Esophagus mucosa (tissue), 1 donor: ENCODE measurements at regions not wholly inside any gene's neighbourhood (a gene's known extent, or its start where the extent isn't known, plus 50 kb on each side); places are given as distances from the start of the nearest gene placed in this dataset.

Experiments used
- ATAC-seq: fragments of 200-7000 bp; cut with Tn5 transposase; one replicate; pipeline ENCODE4 v1.9.1; 2020
- donor health status: DM: yes; HTN: yes; CAD: no.

DNA sequence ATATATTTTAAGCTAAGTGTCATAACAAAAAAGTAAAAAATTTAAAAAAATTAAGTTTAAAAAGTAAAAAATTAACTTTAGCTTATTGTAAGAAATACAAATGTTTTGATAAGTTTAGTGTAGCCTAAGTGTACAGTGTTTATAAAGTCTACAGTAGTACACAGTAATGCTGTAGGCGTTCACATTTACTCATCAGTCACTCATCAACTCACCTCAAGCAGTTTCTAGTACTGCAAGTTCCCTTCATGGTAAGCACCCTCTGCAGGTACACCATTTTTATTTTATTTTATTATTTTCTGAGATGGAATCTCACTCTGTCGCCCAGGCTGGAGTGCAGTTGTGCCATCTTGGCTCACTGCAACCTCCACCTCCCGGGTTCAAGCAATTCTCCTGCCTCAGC, 316.0 kb downstream of the FGFR2 start:
- no peak for ATAC-seq

DNA sequence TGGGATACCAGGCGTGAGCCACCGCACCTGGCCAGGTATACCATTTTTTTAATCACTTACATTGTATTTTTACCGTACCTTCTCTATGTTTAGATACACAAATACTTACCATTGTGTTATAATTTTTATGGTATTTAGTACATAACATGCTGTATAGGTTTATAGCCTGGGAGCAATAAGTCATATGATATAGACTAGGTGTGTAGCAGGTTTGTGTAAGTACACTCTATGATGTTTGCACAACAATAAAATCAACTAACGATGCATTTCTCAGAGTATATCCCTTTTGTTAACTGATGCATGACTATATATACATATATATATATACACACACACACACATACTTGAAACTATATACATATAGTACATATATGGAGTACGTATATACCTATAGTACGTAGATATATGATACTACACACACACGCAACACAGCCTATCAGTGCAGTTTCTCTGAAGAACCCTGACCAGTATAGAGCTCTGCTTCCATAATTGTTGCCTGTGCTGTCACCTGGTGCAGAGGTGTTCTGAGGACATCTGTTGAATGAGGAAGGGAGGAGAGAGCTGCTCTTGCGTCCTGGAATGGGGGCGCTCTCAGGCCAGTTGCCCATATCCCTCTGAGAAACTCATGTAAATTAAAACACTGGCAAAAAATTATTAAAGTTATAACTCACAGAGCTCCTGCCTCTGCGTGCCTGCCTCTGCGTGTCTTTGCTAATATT, 315.3 kb downstream of the FGFR2 start:
- ATAC-seq, result no peak

DNA sequence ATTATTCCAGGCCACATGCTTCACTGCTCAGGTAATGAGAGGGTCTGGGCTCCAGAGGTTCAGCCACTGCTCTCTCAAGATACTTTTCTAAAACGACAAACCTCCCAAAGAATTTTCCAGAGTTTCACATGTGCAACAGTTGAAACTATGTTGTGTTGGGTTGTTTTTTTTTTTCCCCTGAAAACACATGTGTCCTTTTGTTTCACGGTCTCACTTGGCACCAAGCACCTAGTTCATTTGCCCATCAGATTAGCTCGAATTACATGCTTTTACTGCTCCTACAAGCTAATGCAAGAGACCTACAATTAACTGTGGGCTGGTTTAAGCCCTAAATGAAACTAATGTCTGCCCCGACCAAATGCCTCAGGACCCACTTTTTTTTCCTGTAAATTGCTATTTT, 313.3 kb downstream of the FGFR2 start:
- ATAC-seq, result no peak

DNA sequence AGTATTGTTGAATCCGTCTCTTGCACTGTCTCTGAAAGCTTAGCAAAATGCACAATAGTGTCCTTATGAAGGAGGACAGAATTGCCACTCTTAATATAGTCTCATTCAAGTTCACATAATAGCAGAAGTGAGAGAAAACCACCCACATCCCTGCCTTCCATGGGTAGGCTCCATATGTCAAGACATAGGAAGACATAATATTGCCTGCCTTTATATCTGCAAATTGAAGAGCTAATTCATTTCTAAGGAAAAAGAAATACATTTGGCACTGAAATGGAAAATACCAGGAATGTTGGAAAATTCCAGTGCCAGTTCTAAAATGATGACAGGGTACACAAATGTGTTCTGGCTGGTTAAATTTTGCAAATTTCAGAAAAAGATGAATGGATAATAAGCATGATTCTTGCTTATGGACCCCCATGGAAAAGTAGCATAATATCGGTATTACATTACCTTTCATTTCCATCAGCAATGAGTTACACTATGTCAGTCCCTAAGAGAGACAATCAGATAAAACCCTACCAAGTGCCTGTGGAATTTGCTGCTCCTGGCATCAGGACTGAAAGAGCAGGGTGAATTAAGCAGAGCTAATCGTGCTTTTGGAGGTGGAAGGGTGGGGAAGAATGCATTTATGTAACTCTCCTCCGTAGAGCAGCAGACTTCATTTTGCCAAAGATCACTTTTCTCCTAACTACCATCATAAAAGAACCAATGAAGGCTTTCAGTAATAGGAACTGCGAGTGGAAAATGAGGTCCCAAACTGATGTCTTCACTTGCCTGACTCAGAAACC, 312.6 kb downstream of the FGFR2 start:
- no peak for ATAC-seq

DNA sequence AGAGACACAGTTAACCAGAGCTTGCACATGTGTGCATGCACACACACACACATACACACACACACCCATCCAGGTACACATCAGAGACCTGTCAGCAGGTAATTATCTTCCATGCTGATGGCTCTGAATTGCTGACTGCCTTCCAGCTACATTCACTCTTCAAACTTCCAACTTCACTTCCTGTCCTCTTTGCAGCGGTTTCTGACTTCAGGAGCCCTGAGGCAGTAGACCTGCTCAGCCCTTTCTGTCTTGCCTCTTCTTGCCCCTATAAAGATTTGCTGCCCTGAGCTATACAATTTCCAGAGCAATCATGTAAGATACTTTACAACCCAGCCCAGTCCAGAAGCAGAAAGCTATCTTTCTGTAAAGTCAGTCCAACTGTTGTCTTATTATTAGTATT, 310.2 kb downstream of the FGFR2 start:
- ATAC-seq, result peak; percentile 31

DNA sequence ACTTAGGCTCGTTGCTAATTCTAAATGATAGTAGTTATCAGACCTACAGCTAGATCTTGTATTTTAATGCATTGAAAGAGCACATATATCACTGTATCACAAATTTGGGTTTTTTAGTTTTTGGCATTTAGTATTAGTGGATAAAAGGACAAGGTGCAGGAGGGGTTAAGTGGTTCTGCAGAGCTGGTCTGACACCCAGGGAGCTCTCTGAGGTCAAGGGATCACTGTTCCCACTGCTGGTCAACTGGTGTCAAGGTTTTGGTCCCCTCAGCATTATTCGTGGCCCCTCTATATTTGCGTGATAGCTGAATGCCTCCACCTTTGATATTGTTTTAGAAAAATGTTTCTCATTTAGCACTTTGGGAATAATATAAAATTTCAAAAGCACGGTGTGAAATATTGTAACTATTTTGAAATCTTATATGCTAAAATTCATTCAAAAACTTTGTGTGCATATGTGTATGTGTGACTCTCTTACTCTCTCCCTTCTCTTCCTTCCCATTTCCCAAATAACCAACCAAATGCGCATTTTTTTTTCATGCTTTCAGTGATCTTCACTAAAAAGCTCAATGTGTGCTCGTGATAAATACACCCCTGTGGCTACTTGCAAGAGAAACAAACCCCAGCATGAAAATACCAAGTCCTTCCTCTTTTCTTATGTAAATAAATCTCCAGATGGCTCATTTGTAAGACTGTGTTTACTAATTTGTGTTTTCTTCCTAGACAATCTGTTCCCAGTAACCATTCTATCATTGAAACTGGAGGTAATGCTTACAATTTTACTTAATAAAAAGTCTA, 309.2 kb downstream of the FGFR2 start:
- no peak for ATAC-seq

DNA sequence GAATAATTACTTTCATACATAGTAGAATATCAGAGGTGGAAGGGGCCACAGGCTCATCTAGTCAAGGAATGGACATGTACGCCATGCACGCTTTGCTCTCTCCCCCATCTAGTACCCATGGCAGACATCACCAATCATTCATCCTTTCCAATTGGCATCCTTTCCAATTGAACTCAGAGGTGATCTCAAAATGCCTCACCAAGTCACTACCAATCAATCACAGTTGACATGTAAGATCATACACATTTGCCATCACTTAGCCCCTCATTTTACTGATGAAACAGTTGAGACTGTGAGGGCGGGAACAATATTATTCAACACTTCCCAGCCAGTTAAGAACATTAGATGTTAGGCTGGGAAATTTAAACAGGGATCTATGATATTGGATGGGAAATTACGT, 308.4 kb downstream of the FGFR2 start:
- ATAC-seq, result no peak

DNA sequence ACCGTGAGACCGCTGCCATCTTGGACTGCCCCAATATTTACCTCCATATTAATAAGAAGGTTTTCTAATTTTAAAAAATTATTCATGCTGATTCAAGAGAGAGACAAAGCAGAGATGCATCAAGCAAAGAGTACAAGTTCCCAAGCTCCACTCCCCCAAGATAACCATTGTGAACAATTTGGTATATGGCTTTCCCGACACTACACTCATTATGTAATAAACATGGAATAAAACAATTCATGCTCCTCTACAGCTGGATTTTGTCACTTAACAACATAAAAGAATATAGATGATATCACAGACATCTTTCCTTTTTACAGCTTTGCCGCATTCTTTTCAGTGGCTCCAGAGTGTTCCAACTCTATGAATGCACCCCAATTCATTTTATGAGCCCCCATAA, 307.6 kb downstream of the FGFR2 start:
- no peak for ATAC-seq

DNA sequence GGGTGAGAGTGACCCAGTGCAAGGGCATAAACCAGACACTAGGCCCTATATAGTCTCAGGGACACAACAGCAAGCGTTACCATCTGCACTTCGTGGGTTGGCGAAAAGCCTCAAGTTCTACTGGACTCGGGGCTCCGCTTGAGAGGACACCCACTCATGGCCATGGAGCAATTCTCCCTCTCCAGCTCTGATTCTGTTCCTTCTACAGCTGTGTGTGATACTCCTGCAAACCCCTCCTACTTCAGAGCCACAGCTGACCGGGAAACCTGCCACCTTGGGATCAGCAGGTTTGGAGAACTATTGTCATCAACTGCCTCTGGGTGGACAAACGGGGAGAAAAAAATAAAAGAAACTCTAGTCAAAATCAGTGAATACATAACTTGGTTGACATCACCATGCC, 306.9 kb downstream of the FGFR2 start:
- no peak for ATAC-seq

DNA sequence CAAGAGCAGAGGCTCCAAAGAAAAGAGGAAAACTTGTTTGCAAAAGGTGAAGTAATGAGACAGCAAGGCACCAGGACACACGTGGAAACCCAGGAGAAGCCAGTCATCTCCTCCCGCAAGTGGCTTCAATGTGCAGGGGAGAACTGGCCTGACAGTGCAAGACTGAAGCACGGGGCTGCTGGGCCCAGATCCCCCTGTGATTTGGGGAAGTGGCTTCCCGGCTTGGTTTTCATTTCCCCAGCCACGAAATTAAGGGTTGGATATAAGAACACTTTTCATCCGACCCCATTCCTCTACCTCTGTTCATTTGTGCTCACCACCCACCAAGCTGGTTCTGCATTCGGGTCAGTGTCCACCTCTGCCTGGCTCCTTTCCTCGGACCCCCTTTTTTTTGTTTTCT, 306.4 kb downstream of the FGFR2 start:
- no peak for ATAC-seq

DNA sequence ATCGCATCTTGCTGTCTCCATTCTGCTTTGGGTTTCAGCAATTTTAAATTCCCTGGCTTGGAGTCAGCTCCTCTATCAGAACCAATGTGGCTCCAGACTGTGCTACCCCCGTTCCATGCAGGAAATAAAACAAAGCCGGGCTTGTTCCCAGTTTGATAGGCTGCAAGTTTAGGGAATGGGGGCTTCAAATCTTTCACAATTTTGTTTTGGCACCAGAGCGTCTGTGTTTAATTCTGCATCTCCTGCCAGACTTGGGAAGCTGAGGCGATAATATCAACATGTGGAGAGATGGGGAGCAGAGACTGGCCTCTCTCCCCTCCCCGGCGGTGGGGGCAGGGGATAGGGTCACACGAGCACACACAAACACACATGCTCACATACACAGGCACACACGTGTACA, 305.9 kb downstream of the FGFR2 start:
- ATAC-seq, result no peak

DNA sequence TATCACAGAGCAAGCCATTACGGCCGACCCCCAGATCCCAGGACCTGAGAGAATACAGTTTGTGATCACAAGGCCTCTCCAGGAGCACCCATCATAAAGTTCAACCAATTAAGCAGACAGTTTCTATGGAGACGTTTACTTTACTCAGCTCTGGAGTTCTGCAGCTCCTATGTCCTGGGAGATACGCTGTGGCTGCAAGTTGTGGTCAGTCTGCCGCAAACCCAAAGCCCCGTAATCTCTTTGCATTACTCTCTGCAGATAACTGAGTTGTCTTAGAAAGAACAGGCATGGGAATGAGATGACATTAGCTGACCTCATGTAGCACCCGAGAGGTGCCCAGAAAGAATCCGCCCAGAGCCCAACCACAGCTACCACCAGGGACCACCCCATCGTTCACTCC, 305.1 kb downstream of the FGFR2 start:
- no peak for ATAC-seq

DNA sequence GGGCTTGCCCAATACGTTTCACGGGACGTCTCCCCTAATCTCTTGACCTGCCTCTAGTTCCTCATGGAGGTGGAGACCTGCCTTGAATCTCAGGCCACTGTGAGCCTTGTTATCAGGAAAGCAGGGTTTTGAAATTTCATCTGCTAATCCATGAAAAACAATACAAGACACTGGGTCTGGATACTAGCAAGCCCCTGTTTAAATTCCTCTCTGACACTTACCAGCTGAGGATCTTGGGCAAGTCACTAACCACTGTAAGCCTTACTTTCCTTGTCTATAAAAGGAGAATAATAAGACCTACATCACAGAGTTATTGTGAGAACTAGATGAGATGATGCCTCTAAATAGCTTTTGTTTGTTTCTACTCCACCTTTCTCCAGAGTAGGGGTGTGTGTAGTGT, 303.6 kb downstream of the FGFR2 start:
- no peak for ATAC-seq

DNA sequence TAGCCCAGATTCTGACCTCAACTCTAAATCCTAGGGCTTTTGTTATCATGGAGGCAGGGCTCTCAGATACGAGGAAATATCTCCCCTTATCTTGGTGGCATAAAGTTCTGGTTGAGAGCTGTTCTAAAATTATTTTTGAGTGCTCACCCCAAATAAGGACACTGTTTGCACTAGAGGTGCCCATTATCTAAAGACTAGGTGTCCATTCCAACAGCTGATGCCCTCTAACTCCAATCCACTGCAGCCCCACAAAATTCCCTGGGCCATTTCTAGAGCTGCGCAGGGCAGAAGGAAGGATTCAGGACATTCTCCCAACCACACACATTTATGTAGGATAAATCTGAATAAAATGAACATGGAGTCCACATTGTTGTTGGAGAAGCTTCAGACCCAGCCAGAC, 301.9 kb downstream of the FGFR2 start:
- no peak for ATAC-seq

DNA sequence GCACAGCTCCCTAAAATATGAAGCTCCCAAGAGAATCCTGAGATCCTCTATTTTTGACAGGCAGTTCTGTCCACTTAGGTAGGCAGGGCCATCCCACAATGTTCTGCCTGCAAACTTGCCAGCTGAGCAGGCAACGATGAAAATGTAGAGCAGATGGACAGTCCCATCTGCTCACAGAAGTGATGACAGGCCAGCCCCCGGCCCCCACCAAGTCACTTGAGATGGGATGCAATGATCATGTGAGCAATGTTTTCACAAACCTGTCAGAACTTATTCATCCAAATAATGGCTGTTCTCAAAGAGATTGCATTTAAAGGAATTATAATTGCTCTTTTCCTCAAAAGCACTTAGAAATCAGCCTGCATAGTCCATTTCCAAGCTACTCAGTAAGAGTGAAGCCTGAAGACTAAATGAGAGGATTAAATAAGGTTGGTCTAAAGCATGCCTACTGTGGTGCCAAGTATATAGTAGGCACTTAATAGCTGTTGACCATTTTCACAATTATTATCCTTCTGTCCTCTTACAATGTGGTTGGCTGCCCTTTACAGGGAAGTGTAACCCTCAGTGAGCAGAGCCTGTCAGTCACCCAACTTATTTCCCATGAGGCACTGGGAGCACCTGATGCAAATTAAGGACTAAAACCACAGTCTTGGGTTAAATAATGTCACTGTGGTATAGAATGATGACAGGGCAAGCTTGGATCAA, 301.2 kb downstream of the FGFR2 start:
- no peak for ATAC-seq

DNA sequence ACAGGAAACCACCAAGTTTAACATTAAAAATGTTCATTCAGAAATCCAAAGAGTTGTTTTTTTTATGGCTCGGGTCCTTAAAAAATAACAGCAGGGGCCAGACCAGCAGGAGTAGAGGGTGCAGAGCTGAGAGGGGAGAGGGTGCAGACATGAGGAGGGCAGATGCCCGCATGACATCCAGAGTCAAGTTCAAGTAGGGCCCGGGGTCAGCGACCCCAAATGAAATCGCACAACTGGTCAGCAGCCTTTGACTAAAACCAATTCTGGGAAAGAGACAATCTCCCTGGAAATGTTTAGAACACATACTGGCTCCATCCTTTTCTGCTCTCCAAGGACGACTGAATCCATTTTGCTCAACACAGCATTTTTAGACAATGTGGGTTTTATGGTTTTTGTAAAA, 297.5 kb downstream of the FGFR2 start:
- no peak for ATAC-seq

DNA sequence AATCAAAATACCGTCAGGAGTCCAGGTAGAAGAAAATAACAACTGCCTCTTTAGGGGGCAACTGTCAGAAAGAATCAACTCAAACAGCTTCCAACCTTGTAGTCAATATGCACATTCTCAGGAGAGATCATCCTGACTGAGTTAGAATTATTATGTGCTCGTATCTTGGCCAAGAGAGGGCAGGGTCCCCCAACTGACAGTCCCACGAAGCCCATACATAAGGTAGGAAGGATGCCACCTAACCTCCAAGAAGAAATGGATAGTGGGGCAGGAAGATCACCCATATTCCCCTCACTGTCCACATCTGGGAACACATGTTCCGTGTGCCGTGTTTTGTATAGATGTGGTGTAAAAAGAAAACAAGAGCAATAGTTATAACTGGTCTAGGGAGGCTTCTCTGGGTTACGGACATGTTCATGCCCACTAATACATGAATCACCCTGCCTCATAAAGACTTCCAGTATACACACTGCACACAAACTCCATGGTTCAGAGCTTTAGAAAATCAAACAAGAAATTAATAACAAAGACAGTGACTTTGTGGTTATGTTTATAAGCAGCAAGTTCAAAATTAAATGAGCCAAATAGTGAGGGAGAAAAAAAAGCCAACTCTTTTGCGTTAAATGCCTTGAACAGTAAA, 295.6 kb downstream of the FGFR2 start:
- ATAC-seq, result peak; percentile 69

DNA sequence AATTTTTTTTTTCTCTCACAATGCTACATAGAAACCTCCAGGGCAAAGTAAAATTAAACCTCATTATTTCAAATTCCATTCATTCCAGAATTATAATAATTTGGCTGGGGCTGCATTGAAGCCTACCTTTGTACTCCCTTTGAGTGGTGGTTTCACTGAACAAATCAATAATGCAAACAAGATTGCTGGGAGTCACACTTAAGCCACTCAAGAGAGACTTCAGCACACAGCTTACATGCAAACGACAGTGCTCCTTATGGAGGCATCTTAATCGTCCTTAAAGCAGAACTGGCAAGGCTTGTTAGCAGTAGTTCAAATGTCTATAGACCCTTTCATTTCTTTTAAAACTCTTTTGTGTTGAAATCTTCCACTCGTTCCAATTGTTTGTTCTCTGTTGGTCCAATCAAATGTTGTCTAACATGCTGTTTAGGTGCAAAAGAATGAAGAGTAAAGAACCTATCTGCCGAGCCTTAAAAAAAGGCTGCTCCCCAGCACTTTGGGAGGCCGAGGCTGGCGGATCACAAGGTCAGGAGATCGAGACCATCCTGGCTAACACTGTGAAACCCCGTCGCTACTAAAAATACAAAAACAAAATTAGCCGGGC, 294.9 kb downstream of the FGFR2 start:
- no peak for ATAC-seq

DNA sequence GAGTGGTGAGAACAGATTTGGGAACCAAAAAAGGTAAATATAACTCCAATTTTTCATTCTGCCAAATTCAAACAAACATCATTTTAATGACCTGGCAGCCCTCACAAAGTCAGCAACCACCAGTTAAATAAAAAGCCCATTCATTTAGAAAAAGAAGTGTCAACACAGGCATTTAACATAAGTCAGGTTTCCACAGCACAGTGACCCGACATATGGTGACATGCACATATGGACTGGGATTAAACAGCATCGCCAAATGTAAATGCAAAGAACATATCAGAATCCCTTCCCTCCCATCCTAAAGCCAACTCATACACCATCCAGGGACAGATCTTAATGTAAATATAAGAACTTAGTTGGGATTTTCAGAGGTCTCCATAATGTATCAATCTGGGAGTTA, 293.2 kb downstream of the FGFR2 start:
- no peak for ATAC-seq

DNA sequence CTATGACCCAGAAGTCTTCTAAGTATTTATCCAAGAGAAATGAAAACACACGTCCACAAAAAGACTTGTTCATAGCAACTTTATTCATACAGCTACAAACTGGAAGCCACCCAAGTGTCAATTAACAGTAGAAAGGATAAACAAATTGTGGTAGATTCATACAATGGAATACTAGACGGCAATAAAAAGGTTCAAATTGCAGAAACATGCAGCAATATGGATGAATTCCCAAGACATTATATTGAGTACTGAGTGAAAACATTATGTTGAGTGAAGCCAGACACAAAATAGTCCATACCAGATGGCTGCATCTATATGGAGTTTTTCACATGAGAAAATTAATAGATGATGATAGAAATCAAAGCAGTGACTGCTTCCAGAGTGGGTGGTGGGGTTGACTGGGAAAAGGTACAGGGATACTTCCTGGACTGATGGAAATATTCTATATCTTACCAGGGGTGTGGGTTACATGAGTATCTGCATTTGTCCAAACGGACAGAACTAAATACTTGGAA, 292.0 kb downstream of the FGFR2 start:
- ATAC-seq, result no peak

DNA sequence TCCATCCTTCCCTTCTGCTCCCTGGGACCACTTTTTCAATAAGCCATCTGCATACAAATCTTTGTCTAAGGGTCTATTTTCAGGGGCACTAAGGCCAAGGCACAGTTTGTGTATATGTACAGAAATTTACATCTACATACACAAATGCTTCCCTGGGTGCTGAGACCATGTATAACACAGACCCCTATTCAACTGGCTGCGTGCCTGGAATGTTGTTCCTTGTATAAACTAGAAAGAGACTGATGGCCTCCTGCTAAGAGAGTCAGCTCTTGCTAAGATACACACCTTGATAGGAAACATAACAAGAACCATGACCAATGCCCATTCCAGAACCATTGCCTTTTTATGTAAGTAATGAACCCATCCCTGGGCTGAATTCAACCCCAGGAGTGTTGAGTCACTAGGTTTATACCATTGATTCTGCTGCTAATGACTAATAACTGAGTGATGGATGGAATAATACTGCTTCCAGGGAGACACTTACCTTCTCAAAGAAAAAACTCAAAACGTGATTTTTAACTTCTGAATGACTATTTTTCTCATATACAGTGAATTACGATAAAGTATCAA, 290.7 kb downstream of the FGFR2 start:
- peak; percentile 81 for ATAC-seq
